ENCODE measurements at regions not wholly inside any gene's neighbourhood (a gene's known extent, or its start where the extent isn't known, plus 50 kb on each side); places are given as distances from the start of the nearest gene placed in this dataset.

- Histone ChIP-seq H2AFZ (ENCODE audit: low read length) (no peak overlapping the region), H3K79me2 (ENCODE audit: control insufficient read depth, insufficient read depth, low read length) (no peaks in the 10 kb centered on the region), H3K4me2 (ENCODE audit: extremely low read depth, insufficient read depth, low read length) (no peak overlapping the region), H3K27ac (ENCODE audit: insufficient read depth, low read length) (no peak overlapping the region), H3K4me1 (ENCODE audit: control insufficient read depth, extremely low read depth, insufficient read depth, low read length) (no peaks in the 10 kb centered on the region), H4K20me1 (ENCODE audit: control insufficient read depth, extremely low read depth, insufficient read depth, low read length) (no peaks in the 10 kb centered on the region), H3K4me3 (replicated peaks in 1 of 4; ENCODE audit: control extremely low read depth in 1 of 4, insufficient read depth in 1 of 4, low read depth in 3 of 4, low read length in 4 of 4) (no peak overlapping the region), H3K36me3 (ENCODE audit: control insufficient read depth, insufficient read depth, low read length) (peaks cover 10% of the 10 kb centered on the region), H3K9me3 (ENCODE audit: control insufficient read depth, insufficient read depth, low read depth, low read length) (no peaks in the 10 kb centered on the region), H3K27me3 (ENCODE audit: control insufficient read depth, insufficient read depth, low read length) (no peaks in the 10 kb centered on the region), H3K9ac (ENCODE audit: insufficient read depth, low read length) (no peak overlapping the region)
- no peak for TF ChIP-seq CTCF (conservative IDR thresholded peaks at IDR 0.05 in 1 of 2, IDR thresholded peaks at IDR 0.05 in 1 of 2; ENCODE audit: low read depth in 1 of 2, low read length in 2 of 2)
- no peak for TF ChIP-seq EZH2 (IDR thresholded peaks at IDR 0.05; ENCODE audit: low read length, missing control alignments)
- DNase-seq (ENCODE audit: low read depth in 2 of 2), result no peak
Observed at GRCh38 chr17:77503916-77504651, 363.3 kb downstream of the SEC14L1 start.

DNA sequence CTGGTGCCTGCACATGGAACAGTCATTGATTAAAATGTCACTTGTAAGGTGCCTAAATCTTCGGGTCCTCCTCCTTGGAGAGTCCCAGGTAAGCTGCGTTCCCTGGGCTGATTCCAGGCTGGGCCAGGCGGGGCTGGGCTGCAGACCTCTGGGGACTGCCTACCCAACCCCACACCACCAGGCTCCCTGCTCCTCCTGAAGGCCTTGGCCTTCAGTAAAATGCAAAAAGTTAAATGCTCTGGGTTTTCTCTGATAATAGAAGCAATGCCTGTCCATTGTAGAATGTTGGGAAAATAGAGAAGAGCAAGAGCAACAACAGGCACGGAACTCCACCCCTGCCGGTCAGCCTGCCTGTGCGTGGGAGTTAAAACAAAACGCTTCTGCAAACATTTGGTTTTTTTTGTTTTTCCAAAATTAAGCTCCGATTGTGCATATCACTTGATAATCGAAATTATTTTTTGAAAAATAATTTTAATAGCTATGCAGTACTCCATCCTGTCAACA lies 363.9 kb downstream of the SEC14L1 start:
- Histone ChIP-seq H3K27me3 (ENCODE audit: control insufficient read depth, insufficient read depth, low read length) (no peaks in the 10 kb centered on the region), H3K36me3 (ENCODE audit: control insufficient read depth, insufficient read depth, low read length) (peaks cover 10% of the 10 kb centered on the region), H3K4me1 (ENCODE audit: control insufficient read depth, extremely low read depth, insufficient read depth, low read length) (no peaks in the 10 kb centered on the region), H3K9ac (ENCODE audit: insufficient read depth, low read length) (no peak overlapping the region), H2AFZ (ENCODE audit: low read length) (no peak overlapping the region), H3K4me3 (replicated peaks in 1 of 4; ENCODE audit: control extremely low read depth in 1 of 4, insufficient read depth in 1 of 4, low read depth in 3 of 4, low read length in 4 of 4) (no peak overlapping the region), H3K79me2 (ENCODE audit: control insufficient read depth, insufficient read depth, low read length) (no peaks in the 10 kb centered on the region), H4K20me1 (ENCODE audit: control insufficient read depth, extremely low read depth, insufficient read depth, low read length) (no peaks in the 10 kb centered on the region), H3K4me2 (ENCODE audit: extremely low read depth, insufficient read depth, low read length) (no peak overlapping the region), H3K9me3 (ENCODE audit: control insufficient read depth, insufficient read depth, low read depth, low read length) (no peaks in the 10 kb centered on the region), H3K27ac (ENCODE audit: insufficient read depth, low read length) (no peak overlapping the region)
- TF ChIP-seq EZH2 (IDR thresholded peaks at IDR 0.05; ENCODE audit: low read length, missing control alignments) (no peak), CTCF (conservative IDR thresholded peaks at IDR 0.05 in 1 of 2, IDR thresholded peaks at IDR 0.05 in 1 of 2; ENCODE audit: low read depth in 1 of 2, low read length in 2 of 2) (no peak)
- DNase-seq (ENCODE audit: low read depth in 2 of 2), result no peak

- DNase-seq (ENCODE audit: low read depth in 2 of 2), result no peak
- H2AFZ ChIP-seq (ENCODE audit: low read length), result no peak overlapping the region
- no peak for TF ChIP-seq CTCF (conservative IDR thresholded peaks at IDR 0.05 in 1 of 2, IDR thresholded peaks at IDR 0.05 in 1 of 2; ENCODE audit: low read depth in 1 of 2, low read length in 2 of 2)
- no peaks in the 10 kb centered on the region for H3K27me3 ChIP-seq (ENCODE audit: control insufficient read depth, insufficient read depth, low read length)
- H3K4me3 ChIP-seq (replicated peaks in 1 of 4; ENCODE audit: control extremely low read depth in 1 of 4, insufficient read depth in 1 of 4, low read depth in 3 of 4, low read length in 4 of 4), result no peak overlapping the region
- no peaks in the 10 kb centered on the region for H3K9me3 ChIP-seq (ENCODE audit: control insufficient read depth, insufficient read depth, low read depth, low read length)
- H3K9ac ChIP-seq (ENCODE audit: insufficient read depth, low read length), result no peak overlapping the region
- peaks cover 8% of the 10 kb centered on the region for H3K36me3 ChIP-seq (ENCODE audit: control insufficient read depth, insufficient read depth, low read length)
- no peaks in the 10 kb centered on the region for H3K4me1 ChIP-seq (ENCODE audit: control insufficient read depth, extremely low read depth, insufficient read depth, low read length)
- no peak overlapping the region for H3K4me2 ChIP-seq (ENCODE audit: extremely low read depth, insufficient read depth, low read length)
- no peaks in the 10 kb centered on the region for H3K79me2 ChIP-seq (ENCODE audit: control insufficient read depth, insufficient read depth, low read length)
- no peaks in the 10 kb centered on the region for H4K20me1 ChIP-seq (ENCODE audit: control insufficient read depth, extremely low read depth, insufficient read depth, low read length)
- H3K27ac ChIP-seq (ENCODE audit: insufficient read depth, low read length), result no peak overlapping the region
Observed at GRCh38 chr17:77505181-77505639, 364.4 kb downstream of the SEC14L1 start.
